ENCODE measurements at regions not wholly inside any gene's neighbourhood (a gene's known extent, or its start where the extent isn't known, plus 50 kb on each side); places are given as distances from the start of the nearest gene placed in this dataset.
"Not testable (repeated sequence)": the region's sequence is repeated elsewhere in the genome, so short reads cannot be mapped to it uniquely, and the experiment has no call there.

GRCh38 chr4:142897518-142897917 is 51.4 kb upstream of the INPP4B start:
- not testable (repeated sequence) for H3K4me3 Mint-ChIP-seq, H3K27ac Mint-ChIP-seq, ATAC-seq, H3K4me1 Mint-ChIP-seq, DNase-seq
- peaks cover 14% of the 10 kb centered on the region for H3K27me3 Mint-ChIP-seq
- H3K9me3 Mint-ChIP-seq: peaks cover 19 to 36% of the 10 kb centered on the region in 2 donors

GRCh38 chr4:142900622-142901021 is 54.5 kb upstream of the INPP4B start:
- H3K9me3 Mint-ChIP-seq: peaks cover 8 to 16% of the 10 kb centered on the region in 2 donors
- H3K27ac Mint-ChIP-seq: no peak overlapping the region
- ATAC-seq: peak; percentile 15
- H3K4me3 Mint-ChIP-seq: no peak overlapping the region
- H3K4me1 Mint-ChIP-seq: no peaks in the 10 kb centered on the region
- DNase-seq: no peak
- peaks cover 14% of the 10 kb centered on the region for H3K27me3 Mint-ChIP-seq

- ATAC-seq (no peak), DNase-seq (no peak)
- Mint-ChIP-seq H3K9me3 (peaks cover 5 to 16% of the 10 kb centered on the region in 2 donors), H3K27me3 (peaks cover 14% of the 10 kb centered on the region), H3K4me3 (no peak overlapping the region), H3K27ac (no peak overlapping the region), H3K4me1 (no peaks in the 10 kb centered on the region)
Observed at GRCh38 chr4:142901166-142901662, 55.1 kb upstream of the INPP4B start.

GRCh38 chr4:142903617-142904016 is 57.5 kb upstream of the INPP4B start:
- DNase-seq, H3K4me1 Mint-ChIP-seq, ATAC-seq, H3K27ac Mint-ChIP-seq, H3K9me3 Mint-ChIP-seq, H3K4me3 Mint-ChIP-seq: not testable (repeated sequence)
- H3K27me3 Mint-ChIP-seq: peaks cover 14% of the 10 kb centered on the region

- Mint-ChIP-seq H3K27ac (no peak overlapping the region), H3K4me3 (no peak overlapping the region), H3K4me1 (no peaks in the 10 kb centered on the region), H3K9me3 (peaks cover 0 to 8% of the 10 kb centered on the region in 2 donors), H3K27me3 (no peaks in the 10 kb centered on the region)
- no peak for ATAC-seq
- DNase-seq: no peak
Observed at GRCh38 chr4:142909908-142910307, 63.8 kb upstream of the INPP4B start.

- no peaks in the 10 kb centered on the region for H3K4me1 Mint-ChIP-seq
- no peaks in the 10 kb centered on the region for H3K9me3 Mint-ChIP-seq
- ATAC-seq: no peak
- no peak for DNase-seq
- no peak overlapping the region for H3K27ac Mint-ChIP-seq
- H3K4me3 Mint-ChIP-seq: no peak overlapping the region
- no peaks in the 10 kb centered on the region for H3K27me3 Mint-ChIP-seq
Observed at GRCh38 chr4:142913034-142913433, 66.9 kb upstream of the INPP4B start.

GRCh38 chr4:142913461-142914030 is 67.4 kb upstream of the INPP4B start:
- Mint-ChIP-seq H3K4me1 (no peaks in the 10 kb centered on the region), H3K9me3 (no peaks in the 10 kb centered on the region), H3K27ac (no peak overlapping the region), H3K27me3 (no peaks in the 10 kb centered on the region), H3K4me3 (no peak overlapping the region)
- DNase-seq: no peak
- ATAC-seq: no peak

- Mint-ChIP-seq H3K4me1 (no peaks in the 10 kb centered on the region), H3K4me3 (no peak overlapping the region), H3K27ac (no peak overlapping the region), H3K27me3 (peaks cover 8% of the 10 kb centered on the region), H3K9me3 (no peaks in the 10 kb centered on the region)
- DNase-seq (no peak), ATAC-seq (no peak)
Observed at GRCh38 chr4:142917678-142918077, 71.6 kb upstream of the INPP4B start.

- H3K4me3 Mint-ChIP-seq: no peak overlapping the region
- H3K27me3 Mint-ChIP-seq: peaks cover 15% of the 10 kb centered on the region
- H3K9me3 Mint-ChIP-seq: no peaks in the 10 kb centered on the region
- ATAC-seq: no peak
- no peak for DNase-seq
- H3K4me1 Mint-ChIP-seq: no peaks in the 10 kb centered on the region
- no peak overlapping the region for H3K27ac Mint-ChIP-seq
Observed at GRCh38 chr4:142922720-142923119, 76.6 kb upstream of the INPP4B start.

- Mint-ChIP-seq H3K9me3 (no peaks in the 10 kb centered on the region), H3K27me3 (peaks cover 23% of the 10 kb centered on the region), H3K4me1 (no peaks in the 10 kb centered on the region), H3K4me3 (no peak overlapping the region), H3K27ac (no peak overlapping the region)
- ATAC-seq (no peak), DNase-seq (no peak)
Observed at GRCh38 chr4:142923619-142924018, 77.5 kb upstream of the INPP4B start.

GRCh38 chr4:142925161-142925560 is 79.1 kb upstream of the INPP4B start:
- no peak overlapping the region for H3K4me3 Mint-ChIP-seq

GRCh38 chr4:142927721-142928120 is 81.6 kb upstream of the INPP4B start:
- Mint-ChIP-seq H3K4me1 (no peaks in the 10 kb centered on the region), H3K9me3 (peaks cover 0 to 3% of the 10 kb centered on the region in 2 donors), H3K27ac (no peak overlapping the region), H3K4me3 (no peak overlapping the region), H3K27me3 (peaks cover 15% of the 10 kb centered on the region)
- DNase-seq (no peak), ATAC-seq (no peak)

More at GRCh38 chr4:142925161-142925560, 79.1 kb upstream of the INPP4B start:
- DNase-seq (no peak), ATAC-seq (no peak)
- Mint-ChIP-seq H3K27me3 (peaks cover 23% of the 10 kb centered on the region), H3K4me1 (no peaks in the 10 kb centered on the region), H3K27ac (no peak overlapping the region), H3K9me3 (peaks cover 0 to 3% of the 10 kb centered on the region in 2 donors)

GRCh38 chr4:142929526-142929925 is 83.4 kb upstream of the INPP4B start:
- DNase-seq (no peak), ATAC-seq (no peak)
- Mint-ChIP-seq H3K4me1 (no peaks in the 10 kb centered on the region), H3K4me3 (no peak overlapping the region), H3K9me3 (peaks cover 0 to 3% of the 10 kb centered on the region in 2 donors), H3K27me3 (peaks cover 15% of the 10 kb centered on the region), H3K27ac (no peak overlapping the region)

- Mint-ChIP-seq H3K27me3 (peaks cover 3% of the 10 kb centered on the region), H3K4me1 (no peaks in the 10 kb centered on the region), H3K27ac (no peak overlapping the region), H3K9me3 (peaks cover 0 to 3% of the 10 kb centered on the region in 2 donors), H3K4me3 (no peak overlapping the region)
- ATAC-seq (no peak), DNase-seq (no peak)
Observed at GRCh38 chr4:142933207-142933606, 87.1 kb upstream of the INPP4B start.

- no peak overlapping the region for H3K4me3 Mint-ChIP-seq
- H3K27ac Mint-ChIP-seq: no peak overlapping the region
- H3K4me1 Mint-ChIP-seq: no peaks in the 10 kb centered on the region
- no peaks in the 10 kb centered on the region for H3K9me3 Mint-ChIP-seq
- no peaks in the 10 kb centered on the region for H3K27me3 Mint-ChIP-seq
- DNase-seq: no peak
- no peak for ATAC-seq
Observed at GRCh38 chr4:142940425-142941330, 94.6 kb upstream of the INPP4B start.

GRCh38 chr4:142944565-142944964 is 98.5 kb upstream of the INPP4B start:
- peaks cover 0 to 10% of the 10 kb centered on the region in 2 donors for H3K9me3 Mint-ChIP-seq
- DNase-seq: no peak
- H3K27ac Mint-ChIP-seq: no peak overlapping the region
- H3K4me1 Mint-ChIP-seq: no peaks in the 10 kb centered on the region
- H3K27me3 Mint-ChIP-seq: no peaks in the 10 kb centered on the region
- no peak for ATAC-seq
- no peak overlapping the region for H3K4me3 Mint-ChIP-seq

Data from stimulated activated naive CD8-positive, alpha-beta T cell treated with anti-CD3 and anti-CD28 coated beads, Interleukin-15, amount 100 ng/mL, for 72 hours (primary cell).